ENCODE measurements at regions not wholly inside any gene's neighbourhood (a gene's known extent, or its start where the extent isn't known, plus 50 kb on each side); places are given as distances from the start of the nearest gene placed in this dataset.
"Not testable (repeated sequence)": the region's sequence is repeated elsewhere in the genome, so short reads cannot be mapped to it uniquely, and the experiment has no call there.

DNA sequence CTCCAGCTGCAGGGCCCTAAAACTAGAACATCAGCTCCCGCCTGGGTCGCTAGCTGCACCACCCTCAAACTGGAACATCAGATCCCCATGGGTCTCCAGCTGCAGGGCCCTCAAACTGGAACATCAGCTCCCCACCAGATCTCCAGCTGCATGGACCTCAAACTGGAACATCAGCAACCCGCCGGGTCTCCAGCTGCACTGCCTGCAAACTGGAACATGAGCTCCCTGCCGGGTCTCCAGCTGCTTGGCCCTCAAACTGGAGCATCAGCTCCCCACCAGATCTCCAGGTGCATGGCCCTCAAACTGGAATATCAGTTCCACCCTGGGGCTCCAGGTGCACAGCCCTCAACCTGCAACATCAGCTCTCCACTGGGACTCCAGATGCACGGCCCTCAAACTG lies 82.7 kb downstream of the TFRC start:
- DNase-seq; H3K27me3 Mint-ChIP-seq (ENCODE audit: low read depth); H3K36me3 Mint-ChIP-seq (ENCODE audit: low read depth); H3K4me1 Mint-ChIP-seq (ENCODE audit: low read depth); H3K27ac Mint-ChIP-seq; H3K4me3 Mint-ChIP-seq; H3K9me3 Mint-ChIP-seq; intact Hi-C loops (cut with micrococcal nuclease): not testable (repeated sequence)
- CTCF ChIA-PET = interaction anchor here (1.0 to 1.1 kb wide), 2 partner anchors 58 to 146 kb away, joined by 4 read pairs; no protein-coding TSS in a partner anchor

- not testable (repeated sequence) for H3K4me3 Mint-ChIP-seq
These were observed 85.6 kb downstream of the TFRC start for GRCh38 chr3:195996314-195996713.

DNA sequence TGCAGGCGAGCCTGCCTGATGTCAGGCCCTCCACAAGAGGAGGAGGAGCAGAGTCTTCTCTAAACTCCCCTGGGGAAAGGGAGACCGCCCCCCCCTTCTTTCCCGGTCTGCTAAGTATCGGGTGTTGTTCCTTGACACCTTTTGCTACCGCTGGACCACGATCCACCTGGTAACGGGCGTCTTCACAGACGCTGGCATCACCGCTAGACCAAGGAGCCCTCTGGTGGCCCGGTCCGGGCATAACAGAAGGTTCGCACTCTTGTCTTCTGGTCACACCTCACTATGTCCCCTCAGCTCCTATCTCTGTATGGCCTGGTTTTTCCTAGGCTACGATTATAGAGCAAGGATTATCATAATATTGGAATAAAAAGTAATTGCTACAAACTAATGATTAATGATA lies 86.0 kb upstream of the TNK2 start:
- not testable (repeated sequence) for H3K27me3 Mint-ChIP-seq (ENCODE audit: low read depth); H3K36me3 Mint-ChIP-seq (ENCODE audit: low read depth); H3K27ac Mint-ChIP-seq; H3K9me3 Mint-ChIP-seq; H3K4me3 Mint-ChIP-seq; H3K4me1 Mint-ChIP-seq (ENCODE audit: low read depth)
- CTCF ChIA-PET = interaction anchor here (0.6 to 1.1 kb wide), 2 partner anchors 191 to 429 kb away, joined by 3 to 4 read pairs; no protein-coding TSS in a partner anchor
- peak; percentile 85 for DNase-seq
- intact Hi-C loops (cut with micrococcal nuclease) = loop anchor here (1.0 to 5.0 kb wide), 2 partner anchors 88 to 135 kb away; partner anchors contain the start of gene TFRC

More at GRCh38 chr3:195996314-195996713, 85.6 kb downstream of the TFRC start:
- H3K36me3 Mint-ChIP-seq (ENCODE audit: low read depth); H3K27me3 Mint-ChIP-seq (ENCODE audit: low read depth); H3K27ac Mint-ChIP-seq; DNase-seq; H3K9me3 Mint-ChIP-seq; CTCF ChIA-PET; intact Hi-C loops (cut with micrococcal nuclease); H3K4me1 Mint-ChIP-seq (ENCODE audit: low read depth): not testable (repeated sequence)

DNA sequence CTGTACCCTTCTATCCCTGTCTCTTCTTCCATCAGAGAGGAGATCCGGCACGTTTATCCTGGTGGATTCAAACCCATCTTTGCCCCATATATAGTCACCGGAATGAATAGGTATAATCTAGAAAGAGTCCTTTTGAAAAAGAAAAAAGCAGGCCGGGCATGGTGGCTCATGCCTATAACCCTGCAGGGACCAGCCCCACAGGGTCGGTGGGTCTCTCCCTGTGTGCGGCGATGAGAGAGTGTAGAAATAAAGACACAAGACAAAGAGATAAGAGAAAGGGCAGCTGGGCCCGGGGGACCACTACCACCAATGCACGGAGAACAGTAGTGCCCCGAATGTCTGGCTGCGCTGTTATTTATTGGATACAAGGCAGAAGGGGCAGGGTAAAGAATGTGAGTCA lies 85.3 kb upstream of the TNK2 start:
- intact Hi-C loops (cut with micrococcal nuclease) = loop anchor here (1.0 to 5.0 kb wide), 2 partner anchors 89 to 134 kb away; partner anchors contain the start of gene TFRC
- DNase-seq; H3K27ac Mint-ChIP-seq; CTCF ChIA-PET; H3K27me3 Mint-ChIP-seq (ENCODE audit: low read depth); H3K4me3 Mint-ChIP-seq; H3K9me3 Mint-ChIP-seq; H3K36me3 Mint-ChIP-seq (ENCODE audit: low read depth); H3K4me1 Mint-ChIP-seq (ENCODE audit: low read depth): not testable (repeated sequence)

- DNase-seq; H3K27me3 Mint-ChIP-seq (ENCODE audit: low read depth); H3K36me3 Mint-ChIP-seq (ENCODE audit: low read depth); H3K9me3 Mint-ChIP-seq; H3K27ac Mint-ChIP-seq; CTCF ChIA-PET; H3K4me3 Mint-ChIP-seq; H3K4me1 Mint-ChIP-seq (ENCODE audit: low read depth): not testable (repeated sequence)
- intact Hi-C loops (cut with micrococcal nuclease) = loop anchor here (5.0 kb wide), 1 partner anchor 89 kb away; the partner anchor contains the start of gene TFRC
These were observed 84.7 kb upstream of the TNK2 start for GRCh38 chr3:195992956-195993595.

GRCh38 chr3:195991986-195992385 lies 83.6 kb upstream of the TNK2 start:
- H3K27ac Mint-ChIP-seq; H3K36me3 Mint-ChIP-seq (ENCODE audit: low read depth); H3K27me3 Mint-ChIP-seq (ENCODE audit: low read depth); DNase-seq; CTCF ChIA-PET; H3K9me3 Mint-ChIP-seq; H3K4me3 Mint-ChIP-seq; H3K4me1 Mint-ChIP-seq (ENCODE audit: low read depth): not testable (repeated sequence)
- intact Hi-C loops (cut with micrococcal nuclease) = loop anchor here (5.0 kb wide), 1 partner anchor 90 kb away; the partner anchor contains the start of gene TFRC

DNA sequence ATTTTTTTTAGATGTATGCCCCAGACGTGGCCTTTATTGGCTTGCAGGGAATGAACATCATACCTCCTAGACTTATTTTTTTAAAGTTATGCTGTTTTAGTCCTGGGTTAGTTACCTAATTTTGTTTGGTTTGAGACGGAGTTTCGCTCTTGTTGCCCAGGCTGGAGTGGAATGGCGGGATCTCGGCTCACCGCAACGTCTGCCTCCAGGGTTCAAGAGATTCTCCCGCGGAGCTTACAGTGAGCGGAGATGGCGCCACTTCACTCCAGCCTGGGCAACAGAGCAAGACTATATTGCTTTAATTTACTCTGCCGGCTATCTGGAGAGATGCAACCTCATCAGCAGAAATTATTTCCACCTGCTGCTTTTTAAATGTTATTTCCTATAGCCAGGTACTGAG lies 82.9 kb upstream of the TNK2 start:
- peak overlapping the region; percentile 80 for H3K4me3 Mint-ChIP-seq
- H3K36me3 Mint-ChIP-seq (ENCODE audit: low read depth); H3K9me3 Mint-ChIP-seq; DNase-seq; CTCF ChIA-PET; H3K27me3 Mint-ChIP-seq (ENCODE audit: low read depth); H3K4me1 Mint-ChIP-seq (ENCODE audit: low read depth); H3K27ac Mint-ChIP-seq: not testable (repeated sequence)
- intact Hi-C loops (cut with micrococcal nuclease) = loop anchor here (5.0 kb wide), 1 partner anchor 91 kb away; the partner anchor contains the start of gene TFRC

DNA sequence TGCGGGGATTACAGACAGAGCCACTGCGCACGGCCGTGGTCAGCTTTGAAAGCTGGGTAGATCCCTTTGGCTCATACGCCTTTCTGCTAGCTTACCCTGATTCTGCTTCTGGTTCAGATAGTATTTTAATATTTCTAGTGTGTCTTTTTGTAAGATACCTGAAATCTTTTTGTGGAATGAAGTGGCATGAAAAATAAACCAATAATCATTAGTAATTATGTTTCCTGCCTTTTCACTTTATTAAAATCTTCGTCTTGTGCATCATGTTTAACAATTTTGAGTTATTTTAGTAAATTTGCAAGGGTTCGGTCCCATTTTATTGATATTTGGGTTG lies 82.5 kb upstream of the TNK2 start:
- DNase-seq; H3K27me3 Mint-ChIP-seq (ENCODE audit: low read depth); H3K4me1 Mint-ChIP-seq (ENCODE audit: low read depth); H3K9me3 Mint-ChIP-seq; H3K36me3 Mint-ChIP-seq (ENCODE audit: low read depth); CTCF ChIA-PET: not testable (repeated sequence)
- H3K27ac Mint-ChIP-seq = peak overlapping the region; percentile 61
- H3K4me3 Mint-ChIP-seq = peak overlapping the region; percentile 80
- intact Hi-C loops (cut with micrococcal nuclease) = loop anchor here (5.0 kb wide), 1 partner anchor 91 kb away; the partner anchor contains the start of gene TFRC

DNA sequence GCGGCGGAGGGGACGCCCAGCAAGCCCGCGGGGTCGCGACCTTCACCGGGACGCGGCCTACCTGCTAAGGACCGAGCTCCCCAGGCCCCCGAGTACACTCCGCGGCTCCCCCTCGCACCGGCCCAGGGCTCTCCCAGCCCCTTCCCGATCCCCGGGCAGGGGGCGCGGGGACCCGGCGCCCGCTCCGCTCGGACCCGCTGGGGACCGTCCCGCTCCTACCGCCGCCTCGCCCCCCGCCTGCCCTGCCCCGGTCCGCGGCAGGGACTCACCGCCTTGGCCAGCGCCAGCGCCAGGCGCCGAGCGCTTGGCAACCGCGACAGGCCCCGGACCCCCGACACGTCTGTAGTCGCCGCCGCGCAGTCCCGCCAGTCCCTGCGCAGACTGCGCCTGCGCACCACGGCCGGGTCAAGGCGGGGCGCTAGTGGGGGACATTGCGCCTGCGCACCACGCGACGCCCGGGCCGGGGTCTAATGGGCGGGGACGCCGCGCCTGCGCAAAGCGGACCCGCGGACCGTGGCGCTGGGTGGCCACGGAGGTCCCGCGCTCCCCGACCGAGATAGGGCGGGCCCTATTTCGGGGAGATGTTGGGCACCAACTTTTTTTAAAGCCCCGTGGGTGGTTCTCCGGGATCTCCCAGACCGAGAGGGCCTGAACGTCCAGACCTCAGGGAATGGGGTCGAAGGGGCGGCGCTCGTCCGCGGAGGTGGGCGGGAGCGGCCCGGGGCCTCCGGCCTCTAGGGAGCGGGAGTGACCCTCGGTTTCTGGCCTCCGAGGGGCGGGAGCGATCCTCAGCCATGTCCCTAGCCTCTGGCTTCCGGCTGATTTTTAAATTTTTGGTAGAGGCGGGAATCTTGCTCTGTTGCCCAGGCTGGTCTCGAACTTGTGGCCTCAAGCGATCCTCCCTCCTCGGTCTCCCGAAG lies 81.8 kb upstream of the TNK2 start:
- peak; percentile 85 for DNase-seq
- Mint-ChIP-seq H3K27ac (peak overlapping the region; percentile 61), H3K4me3 (peak overlapping the region; percentile 80)
- H3K4me1 Mint-ChIP-seq (ENCODE audit: low read depth); CTCF ChIA-PET; H3K36me3 Mint-ChIP-seq (ENCODE audit: low read depth); H3K9me3 Mint-ChIP-seq; H3K27me3 Mint-ChIP-seq (ENCODE audit: low read depth): not testable (repeated sequence)
- intact Hi-C loops (cut with micrococcal nuclease) = loop anchor here (5.0 kb wide), 1 partner anchor 92 kb away; the partner anchor contains the start of gene TFRC

- H3K27ac Mint-ChIP-seq; intact Hi-C loops (cut with micrococcal nuclease); H3K9me3 Mint-ChIP-seq; CTCF ChIA-PET; H3K27me3 Mint-ChIP-seq (ENCODE audit: low read depth); H3K36me3 Mint-ChIP-seq (ENCODE audit: low read depth); H3K4me1 Mint-ChIP-seq (ENCODE audit: low read depth): not testable (repeated sequence)
- H3K4me3 Mint-ChIP-seq = peak overlapping the region; percentile 15
- DNase-seq = peak; percentile 17
These were observed 81.0 kb upstream of the TNK2 start for GRCh38 chr3:195989197-195989920.

GRCh38 chr3:195988764-195989163 lies 80.4 kb upstream of the TNK2 start:
- H3K27me3 Mint-ChIP-seq (ENCODE audit: low read depth); CTCF ChIA-PET; H3K4me3 Mint-ChIP-seq; H3K27ac Mint-ChIP-seq; H3K9me3 Mint-ChIP-seq; H3K36me3 Mint-ChIP-seq (ENCODE audit: low read depth); H3K4me1 Mint-ChIP-seq (ENCODE audit: low read depth); intact Hi-C loops (cut with micrococcal nuclease); DNase-seq: not testable (repeated sequence)

GRCh38 chr3:195987001-195987400 lies 78.7 kb upstream of the TNK2 start:
- DNase-seq; H3K4me1 Mint-ChIP-seq (ENCODE audit: low read depth); H3K27me3 Mint-ChIP-seq (ENCODE audit: low read depth); intact Hi-C loops (cut with micrococcal nuclease); H3K36me3 Mint-ChIP-seq (ENCODE audit: low read depth); CTCF ChIA-PET; H3K9me3 Mint-ChIP-seq; H3K27ac Mint-ChIP-seq; H3K4me3 Mint-ChIP-seq: not testable (repeated sequence)
